ENCODE measurements at regions not wholly inside any gene's neighbourhood (a gene's known extent, or its start where the extent isn't known, plus 50 kb on each side); places are given as distances from the start of the nearest gene placed in this dataset.

DNA sequence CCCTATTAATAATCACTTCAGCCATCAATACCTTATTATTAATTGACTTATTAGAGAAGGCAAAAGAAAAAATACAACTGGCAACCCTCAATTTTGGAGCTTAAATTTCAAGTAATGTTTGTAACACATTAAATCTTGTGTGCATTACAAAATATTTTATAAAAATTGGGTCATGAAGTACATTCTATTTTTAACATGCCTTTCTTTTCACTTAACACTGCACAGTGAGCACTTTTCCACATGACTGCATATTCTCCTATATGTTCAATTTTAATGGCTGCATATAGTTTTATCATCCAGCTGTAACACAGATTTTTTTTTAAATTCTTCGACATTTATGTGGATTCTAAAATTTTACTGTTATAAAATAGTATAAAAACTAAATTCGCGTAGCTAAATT, 92.5 kb downstream of the SLC17A6 start:
- Histone ChIP-seq H3K27me3 (ENCODE audit: control insufficient read depth, insufficient read depth, low read length, poor library complexity, severe bottlenecking) (no peaks in the 10 kb centered on the region), H3K9me3 (ENCODE audit: control insufficient read depth, low read length) (no peaks in the 10 kb centered on the region), H3K4me3 (ENCODE audit: low read length) (no peak overlapping the region), H3K9ac (ENCODE audit: extremely low read depth, low read length, poor library complexity, severe bottlenecking) (no peak overlapping the region), H3K4me1 (ENCODE audit: control insufficient read depth, insufficient read depth, low read length) (no peaks in the 10 kb centered on the region), H3K27ac (ENCODE audit: low read depth, low read length) (no peak overlapping the region), H3K36me3 (ENCODE audit: control insufficient read depth, insufficient read depth, low read length) (no peaks in the 10 kb centered on the region)
- Mint-ChIP-seq H3K27me3 (ENCODE audit: insufficient read depth) (peaks cover 13% of the 10 kb centered on the region), H3K4me1 (no peaks in the 10 kb centered on the region), H3K4me3 (no peak overlapping the region), H3K27ac (no peak overlapping the region), H3K9me3 (no peaks in the 10 kb centered on the region), H3K36me3 (ENCODE audit: low read depth) (no peaks in the 10 kb centered on the region)
- DNase-seq = no peak
- TF ChIP-seq CTCF (conservative IDR thresholded peaks at IDR 0.05) = no peak
- 100% methylated on average over 2 of the region's 3 CpGs for WGBS, 2 experiments (ENCODE audit: insufficient coverage in 1 of 2, insufficient read length in 1 of 2)

DNA sequence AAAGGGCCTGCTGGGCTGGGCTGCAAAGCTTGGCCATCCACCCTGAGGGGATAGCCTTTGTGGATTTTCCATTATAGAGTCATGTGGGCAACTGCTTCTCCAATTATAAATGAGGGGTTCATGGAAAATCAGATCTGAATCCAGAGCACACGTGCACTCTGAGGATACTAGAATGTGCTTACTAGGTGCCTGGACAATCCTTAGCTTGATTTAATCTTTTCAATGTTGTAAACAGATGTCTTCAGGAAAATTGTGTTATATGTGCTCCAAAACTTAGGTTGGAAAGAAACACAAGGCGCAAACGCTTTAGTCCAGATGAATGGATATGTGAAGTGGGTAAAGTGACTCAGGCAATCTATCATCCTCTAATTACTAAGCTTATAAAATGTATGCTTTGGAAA, 92.0 kb downstream of the SLC17A6 start:
- no peak overlapping the region for H3K27ac Mint-ChIP-seq
- no peaks in the 10 kb centered on the region for H3K4me1 Mint-ChIP-seq
- Histone ChIP-seq H3K36me3 (ENCODE audit: control insufficient read depth, insufficient read depth, low read length) (no peaks in the 10 kb centered on the region), H3K9ac (ENCODE audit: extremely low read depth, low read length, poor library complexity, severe bottlenecking) (no peak overlapping the region), H3K4me3 (ENCODE audit: low read length) (no peak overlapping the region), H3K27me3 (ENCODE audit: control insufficient read depth, insufficient read depth, low read length, poor library complexity, severe bottlenecking) (no peaks in the 10 kb centered on the region), H3K27ac (ENCODE audit: low read depth, low read length) (no peak overlapping the region), H3K4me1 (ENCODE audit: control insufficient read depth, insufficient read depth, low read length) (no peaks in the 10 kb centered on the region), H3K9me3 (ENCODE audit: control insufficient read depth, low read length) (no peaks in the 10 kb centered on the region)
- 95 to 100% methylated on average over 1 to 3 of the region's 3 CpGs for WGBS, 2 experiments (ENCODE audit: insufficient coverage in 1 of 2, insufficient read length in 1 of 2)
- TF ChIP-seq CTCF (conservative IDR thresholded peaks at IDR 0.05) = no peak
- DNase-seq = no peak
- H3K9me3 Mint-ChIP-seq = no peaks in the 10 kb centered on the region
- H3K27me3 Mint-ChIP-seq (ENCODE audit: insufficient read depth) = peaks cover 13% of the 10 kb centered on the region
- H3K36me3 Mint-ChIP-seq (ENCODE audit: low read depth) = no peaks in the 10 kb centered on the region
- H3K4me3 Mint-ChIP-seq = no peak overlapping the region
